ENCODE measurements at regions not wholly inside any gene's neighbourhood (a gene's known extent, or its start where the extent isn't known, plus 50 kb on each side); places are given as distances from the start of the nearest gene placed in this dataset.
"Not testable (repeated sequence)": the region's sequence is repeated elsewhere in the genome, so short reads cannot be mapped to it uniquely, and the experiment has no call there.

- intact Hi-C loops (cut with micrococcal nuclease): loop anchor here (10.0 kb wide), 2 partner anchors 575 to 1225 kb away; no protein-coding TSS in a partner anchor
Observed at GRCh38 chrX:75609406-75609805, 86.6 kb upstream of the ZDHHC15 start.

GRCh38 chrX:75603833-75604232 is 81.0 kb upstream of the ZDHHC15 start:
- CTCF ChIA-PET: interaction anchor here (0.7 kb wide), 1 partner anchor 564 kb away, joined by 3 read pairs; no protein-coding TSS in a partner anchor
- intact Hi-C loops (cut with micrococcal nuclease): loop anchor here (5.0 to 10.0 kb wide), 3 partner anchors 569 to 1747 kb away; no protein-coding TSS in a partner anchor
- POLR2A ChIA-PET: no interaction called here
- H3K4me3 Mint-ChIP-seq (ENCODE audit: unreplicated experiment): no peak overlapping the region
- peak; percentile 41 for DNase-seq (ENCODE audit: unreplicated experiment)
- peaks cover 19% of the 10 kb centered on the region for H3K9me3 Mint-ChIP-seq (ENCODE audit: unreplicated experiment)
- H3K4me1 Mint-ChIP-seq (ENCODE audit: insufficient read depth, unreplicated experiment): no peaks in the 10 kb centered on the region
- peak; percentile 41 for TF ChIP-seq CTCF (IDR thresholded peaks at IDR 0.05; ENCODE audit: unreplicated experiment)
- no TSS peak for BruUV-seq (replicated peaks)
- H3K27me3 Mint-ChIP-seq (ENCODE audit: insufficient read depth, unreplicated experiment): peaks cover 10% of the 10 kb centered on the region
- no peaks in the 10 kb centered on the region for H3K36me3 Mint-ChIP-seq (ENCODE audit: insufficient read depth, unreplicated experiment)
- no peak overlapping the region for H3K27ac Mint-ChIP-seq (ENCODE audit: low read depth, unreplicated experiment)

More at GRCh38 chrX:75609406-75609805, 86.6 kb upstream of the ZDHHC15 start:
- no peaks in the 10 kb centered on the region for H3K36me3 Mint-ChIP-seq (ENCODE audit: insufficient read depth, unreplicated experiment)
- no TSS peak for BruUV-seq (replicated peaks)
- ChIA-PET CTCF (no interaction called here), POLR2A (no interaction called here)
- H3K4me1 Mint-ChIP-seq (ENCODE audit: insufficient read depth, unreplicated experiment): no peaks in the 10 kb centered on the region
- no peak for DNase-seq (ENCODE audit: unreplicated experiment)
- H3K27me3 Mint-ChIP-seq (ENCODE audit: insufficient read depth, unreplicated experiment): peaks cover 15% of the 10 kb centered on the region
- H3K27ac Mint-ChIP-seq (ENCODE audit: low read depth, unreplicated experiment): no peak overlapping the region
- H3K9me3 Mint-ChIP-seq (ENCODE audit: unreplicated experiment): peaks cover 26% of the 10 kb centered on the region
- no peak for TF ChIP-seq CTCF (IDR thresholded peaks at IDR 0.05; ENCODE audit: unreplicated experiment)
- no peak overlapping the region for H3K4me3 Mint-ChIP-seq (ENCODE audit: unreplicated experiment)

GRCh38 chrX:75602022-75602421 is 79.2 kb upstream of the ZDHHC15 start:
- H3K4me1 Mint-ChIP-seq (ENCODE audit: insufficient read depth, unreplicated experiment); DNase-seq (ENCODE audit: unreplicated experiment); H3K9me3 Mint-ChIP-seq (ENCODE audit: unreplicated experiment); H3K27ac Mint-ChIP-seq (ENCODE audit: low read depth, unreplicated experiment); H3K4me3 Mint-ChIP-seq (ENCODE audit: unreplicated experiment); H3K27me3 Mint-ChIP-seq (ENCODE audit: insufficient read depth, unreplicated experiment); H3K36me3 Mint-ChIP-seq (ENCODE audit: insufficient read depth, unreplicated experiment); BruUV-seq (replicated peaks); POLR2A ChIA-PET: not testable (repeated sequence)
- CTCF ChIA-PET: interaction anchor here (0.5 to 0.6 kb wide), 2 partner anchors 67 to 1346 kb away, joined by 3 to 4 read pairs; no protein-coding TSS in a partner anchor
- intact Hi-C loops (cut with micrococcal nuclease): loop anchor here (5.0 to 10.0 kb wide), 3 partner anchors 567 to 1745 kb away; no protein-coding TSS in a partner anchor

- no peak overlapping the region for H3K4me3 Mint-ChIP-seq (ENCODE audit: unreplicated experiment)
- CTCF ChIA-PET: no interaction called here
- intact Hi-C loops (cut with micrococcal nuclease): no loop called here
- no peak for TF ChIP-seq CTCF (IDR thresholded peaks at IDR 0.05; ENCODE audit: unreplicated experiment)
- no peaks in the 10 kb centered on the region for H3K4me1 Mint-ChIP-seq (ENCODE audit: insufficient read depth, unreplicated experiment)
- no peak overlapping the region for H3K27ac Mint-ChIP-seq (ENCODE audit: low read depth, unreplicated experiment)
- POLR2A ChIA-PET: no interaction called here
- no peak for DNase-seq (ENCODE audit: unreplicated experiment)
- peaks cover 4% of the 10 kb centered on the region for H3K9me3 Mint-ChIP-seq (ENCODE audit: unreplicated experiment)
- BruUV-seq (replicated peaks): no TSS peak
- H3K27me3 Mint-ChIP-seq (ENCODE audit: insufficient read depth, unreplicated experiment): no peaks in the 10 kb centered on the region
- no peaks in the 10 kb centered on the region for H3K36me3 Mint-ChIP-seq (ENCODE audit: insufficient read depth, unreplicated experiment)
Observed at GRCh38 chrX:75596178-75596577, 73.3 kb upstream of the ZDHHC15 start.

- CTCF ChIA-PET; intact Hi-C loops (cut with micrococcal nuclease); H3K27me3 Mint-ChIP-seq (ENCODE audit: insufficient read depth, unreplicated experiment); H3K36me3 Mint-ChIP-seq (ENCODE audit: insufficient read depth, unreplicated experiment); H3K4me1 Mint-ChIP-seq (ENCODE audit: insufficient read depth, unreplicated experiment); POLR2A ChIA-PET; H3K27ac Mint-ChIP-seq (ENCODE audit: low read depth, unreplicated experiment); H3K4me3 Mint-ChIP-seq (ENCODE audit: unreplicated experiment); BruUV-seq (replicated peaks); DNase-seq (ENCODE audit: unreplicated experiment); H3K9me3 Mint-ChIP-seq (ENCODE audit: unreplicated experiment): not testable (repeated sequence)
Observed at GRCh38 chrX:75593186-75593585, 70.3 kb upstream of the ZDHHC15 start.

All from MCF 10A (cell line).